H9 (cell line): ENCODE measurements at regions not wholly inside any gene's neighbourhood (a gene's known extent, or its start where the extent isn't known, plus 50 kb on each side); places are given as distances from the start of the nearest gene placed in this dataset.

Experiments
- DNase-seq: peaks from one replicate; pipeline ENCODE4 v3.0.0-alpha.2; 2017
- H2AFZ ChIP-seq: one replicate; pipeline ENCODE4 v1.6.1; 2013; ENCODE audit warnings: mild to moderate bottlenecking, low read length, control low read depth, moderate library complexity
- H2AK5ac ChIP-seq: 2 replicates; pipeline ENCODE4 v1.6.1; 2013; ENCODE audit warnings: low read length, control low read depth, mixed read lengths; ENCODE audit not compliant: insufficient read length
- H2BK120ac ChIP-seq: one replicate; pipeline ENCODE4 v1.6.1; 2013; ENCODE audit warnings: low read depth, mild to moderate bottlenecking, low read length, control low read depth, inconsistent platforms; ENCODE audit not compliant: poor library complexity, severe bottlenecking
- H2BK12ac ChIP-seq: 2 replicates; pipeline ENCODE4 v1.6.1; 2013; ENCODE audit warnings: low read length, control low read depth, mixed read lengths, low read depth; ENCODE audit not compliant: insufficient read length
- H2BK15ac ChIP-seq: 2 replicates; pipeline ENCODE4 v1.6.1; 2013; ENCODE audit warnings: low read depth, low read length, control low read depth
- H2BK20ac ChIP-seq: one replicate; pipeline ENCODE4 v1.6.1; 2013; ENCODE audit warnings: low read depth, mild to moderate bottlenecking, low read length, control low read depth, inconsistent platforms; ENCODE audit not compliant: poor library complexity, severe bottlenecking
- H2BK5ac ChIP-seq: 2 replicates; pipeline ENCODE4 v1.6.1; 2013; ENCODE audit warnings: low read length, control low read depth, mixed read lengths; ENCODE audit not compliant: insufficient read length
- H3K14ac ChIP-seq: 2 replicates; pipeline ENCODE4 v1.6.1; 2013; ENCODE audit warnings: low read length, control low read depth; ENCODE audit not compliant: insufficient read depth
- H3K18ac ChIP-seq: 2 replicates; pipeline ENCODE4 v1.6.1; 2013; ENCODE audit warnings: low read depth, mild to moderate bottlenecking, mixed read lengths, low read length, control low read depth; ENCODE audit not compliant: insufficient read length
- H3K23ac ChIP-seq: 2 replicates; pipeline ENCODE4 v1.6.1; 2013; ENCODE audit warnings: low read length, control low read depth, mixed read lengths, low read depth; ENCODE audit not compliant: insufficient read length
- H3K23me2 ChIP-seq: 2 replicates; pipeline ENCODE4 v1.6.1; 2013; ENCODE audit warnings: low read depth, mild to moderate bottlenecking, mixed read lengths, low read length, control low read depth; ENCODE audit not compliant: insufficient read length, poor library complexity, severe bottlenecking
- H3K27ac ChIP-seq: 2 replicates; pipeline ENCODE4 v1.5.1; 2013; ENCODE audit warnings: low read length, control low read depth, mixed read lengths, low read depth; ENCODE audit not compliant: insufficient read length
- H3K27me3 ChIP-seq: 2 replicates; pipeline ENCODE4 v1.6.1; 2013; ENCODE audit warnings: low read length, control low read depth, inconsistent platforms; ENCODE audit not compliant: insufficient read depth
- H3K4ac ChIP-seq: 2 replicates; pipeline ENCODE4 v1.6.1; 2013; ENCODE audit warnings: low read depth, mild to moderate bottlenecking, control low read depth, inconsistent platforms, low read length, moderate library complexity
- H3K4me1 ChIP-seq: 2 replicates; pipeline ENCODE4 v1.6.1; 2013; ENCODE audit warnings: low read length, control low read depth, inconsistent platforms; ENCODE audit not compliant: insufficient read depth
- H3K4me2 ChIP-seq: 2 replicates; pipeline ENCODE4 v1.6.1; 2013; ENCODE audit warnings: low read length, control low read depth, mixed read lengths; ENCODE audit not compliant: insufficient read length, insufficient read depth
- H3K56ac ChIP-seq: 2 replicates; pipeline ENCODE4 v1.6.1; 2013; ENCODE audit warnings: low read depth, mild to moderate bottlenecking, mixed read lengths, low read length, control low read depth; ENCODE audit not compliant: insufficient read length
- H3K79me1 ChIP-seq: 2 replicates; pipeline ENCODE4 v1.6.1; 2013; ENCODE audit warnings: low read depth, mild to moderate bottlenecking, moderate library complexity, low read length, control low read depth, inconsistent platforms; ENCODE audit not compliant: insufficient read depth, poor library complexity, severe bottlenecking
- H3K79me2 ChIP-seq: 2 replicates; pipeline ENCODE4 v1.6.1; 2013; ENCODE audit warnings: low read length, control low read depth, inconsistent platforms; ENCODE audit not compliant: insufficient read depth
- H3K9ac ChIP-seq: 2 replicates; pipeline ENCODE4 v1.6.1; 2013; ENCODE audit warnings: low read length, control low read depth, mixed read lengths; ENCODE audit not compliant: insufficient read length; ENCODE audit errors: extremely low read depth
- H3K9me3 ChIP-seq: one replicate; pipeline ENCODE4 v1.6.1; 2013; ENCODE audit warnings: low read depth, low read length, inconsistent platforms; ENCODE audit not compliant: control insufficient read depth
- H3T11ph ChIP-seq: one replicate; pipeline ENCODE4 v1.6.1; 2013; ENCODE audit warnings: mild to moderate bottlenecking, low read length, control low read depth, inconsistent platforms
- H4K20me1 ChIP-seq: one replicate; pipeline ENCODE4 v1.6.1; 2013; ENCODE audit not compliant: control insufficient read depth, insufficient read length, insufficient read depth
- H4K5ac ChIP-seq: 2 replicates; pipeline ENCODE4 v1.6.1; 2013; ENCODE audit warnings: low read depth, mild to moderate bottlenecking, mixed read lengths, low read length, control low read depth; ENCODE audit not compliant: insufficient read length
- H4K8ac ChIP-seq: replicated peaks from 2 replicates; pipeline ENCODE4 v1.6.1; 2013; ENCODE audit warnings: low read length, control low read depth, mixed read lengths, low read depth; ENCODE audit not compliant: insufficient read length
- H4K91ac ChIP-seq: 2 replicates; pipeline ENCODE4 v1.6.1; 2013; ENCODE audit warnings: low read depth, mild to moderate bottlenecking, moderate library complexity, mixed read lengths, low read length, control low read depth; ENCODE audit not compliant: insufficient read length
- H3K27ac Mint-ChIP-seq, 3 experiments: 2 replicates in 2 of 3; 3 replicates in 1 of 3; pipeline ENCODE4 v1.8.0; 2020 to 2021; ENCODE audit warnings: mixed read lengths in 3 of 3, mild to moderate bottlenecking in 1 of 3, moderate library complexity in 1 of 3
- H3K27me3 Mint-ChIP-seq: 2 replicates; pipeline ENCODE4 v1.8.0; 2021; ENCODE audit warnings: low read depth, mild to moderate bottlenecking, moderate library complexity, mixed read lengths
- H3K36me3 Mint-ChIP-seq, 3 experiments: 2 replicates in 2 of 3; 3 replicates in 1 of 3; pipeline ENCODE4 v1.8.0; 2020 to 2021; ENCODE audit warnings: low read depth in 3 of 3, mixed read lengths in 3 of 3; ENCODE audit not compliant: insufficient read depth in 1 of 3
- H3K4me1 Mint-ChIP-seq, 2 experiments: 2 replicates each; pipeline ENCODE4 v1.8.0; 2020; ENCODE audit warnings: mixed read lengths in 2 of 2
- H3K4me3 Mint-ChIP-seq, 2 experiments: 2 replicates in 1 of 2; 3 replicates in 1 of 2; pipeline ENCODE4 v1.8.0; 2020 to 2021; ENCODE audit warnings: mild to moderate bottlenecking in 2 of 2, mixed read lengths in 2 of 2, moderate library complexity in 1 of 2
- H3K9me3 Mint-ChIP-seq, 2 experiments: 2 replicates in 1 of 2; 3 replicates in 1 of 2; pipeline ENCODE4 v1.8.0; 2020; ENCODE audit warnings: mild to moderate bottlenecking in 2 of 2, mixed read lengths in 2 of 2, moderate library complexity in 1 of 2
- WGBS: extraction: QIAGEN DNeasy Blood & Tissue Kit; methylation state at CpG from one replicate; pipeline ENCODE4 v1.1.7; 2013; ENCODE audit warnings: missing lambda C conversion rate, low lambda C conversion rate, mixed read lengths; ENCODE audit not compliant: insufficient read length; ENCODE audit errors: extremely low coverage; 5-methylcytosine and 5-hydroxymethylcytosine counted together
- TF ChIP-seq, protein P1 (sequence below): fragments of 200-600 bp; sonication (generic); conservative IDR thresholded peaks from 3 replicates; pipeline ENCODE4 v1.8.0; 2021; ENCODE audit warnings: antibody characterized with exemption, mild to moderate bottlenecking

DNA sequence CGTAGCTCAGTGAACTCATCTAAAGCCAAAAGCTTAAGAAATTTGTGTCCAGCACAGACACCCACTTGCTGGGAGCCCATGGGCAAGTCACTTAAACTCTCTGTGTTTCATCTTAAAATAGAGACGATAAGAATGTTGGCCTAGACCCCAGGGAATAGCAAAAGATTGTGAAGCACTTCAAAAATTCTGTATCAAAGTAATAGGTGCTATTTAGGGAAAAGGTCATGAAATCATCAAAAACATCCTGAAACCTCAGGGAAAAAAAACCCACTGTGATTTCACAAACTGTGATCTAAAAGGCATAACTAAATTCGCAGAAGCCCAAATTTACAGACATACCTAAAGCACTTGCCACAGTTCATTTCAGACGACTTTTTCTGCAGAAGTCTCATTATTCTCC is 278.3 kb downstream of the NR2F1-AS1 start:
- Histone ChIP-seq H3K4me2 (no peak overlapping the region), H3T11ph (no peak overlapping the region), H2BK15ac (no peak overlapping the region), H2BK120ac (no peak overlapping the region), H3K79me2 (no peaks in the 10 kb centered on the region), H2AFZ (no peak overlapping the region), H3K9ac (no peak overlapping the region), H4K91ac (no peak overlapping the region), H3K79me1 (no peaks in the 10 kb centered on the region), H4K5ac (no peak overlapping the region), H3K4ac (no peak overlapping the region), H3K18ac (no peak overlapping the region), H2BK5ac (no peak overlapping the region), H2AK5ac (no peak overlapping the region), H3K23ac (no peak overlapping the region), H3K27me3 (no peaks in the 10 kb centered on the region), H4K8ac (no peak overlapping the region), H3K27ac (no peak overlapping the region), H2BK12ac (no peak overlapping the region), H3K56ac (no peak overlapping the region), H3K4me1 (peaks cover 2% of the 10 kb centered on the region; the same call in 1 of the 2 replicates), H3K14ac (no peak overlapping the region), H2BK20ac (no peak overlapping the region), H4K20me1 (no peaks in the 10 kb centered on the region), H3K23me2 (no peaks in the 10 kb centered on the region), H3K9me3 (no peaks in the 10 kb centered on the region)
- Mint-ChIP-seq H3K9me3 (no peaks in the 10 kb centered on the region), H3K27me3 (no peaks in the 10 kb centered on the region), H3K27ac (no peak overlapping the region), H3K36me3 (no peaks in the 10 kb centered on the region), H3K4me3 (no peak overlapping the region), H3K4me1 (peaks cover 34 to 48% of the 10 kb centered on the region in 2 experiments)
- DNase-seq: no peak
- TF ChIP-seq, protein P1, sequence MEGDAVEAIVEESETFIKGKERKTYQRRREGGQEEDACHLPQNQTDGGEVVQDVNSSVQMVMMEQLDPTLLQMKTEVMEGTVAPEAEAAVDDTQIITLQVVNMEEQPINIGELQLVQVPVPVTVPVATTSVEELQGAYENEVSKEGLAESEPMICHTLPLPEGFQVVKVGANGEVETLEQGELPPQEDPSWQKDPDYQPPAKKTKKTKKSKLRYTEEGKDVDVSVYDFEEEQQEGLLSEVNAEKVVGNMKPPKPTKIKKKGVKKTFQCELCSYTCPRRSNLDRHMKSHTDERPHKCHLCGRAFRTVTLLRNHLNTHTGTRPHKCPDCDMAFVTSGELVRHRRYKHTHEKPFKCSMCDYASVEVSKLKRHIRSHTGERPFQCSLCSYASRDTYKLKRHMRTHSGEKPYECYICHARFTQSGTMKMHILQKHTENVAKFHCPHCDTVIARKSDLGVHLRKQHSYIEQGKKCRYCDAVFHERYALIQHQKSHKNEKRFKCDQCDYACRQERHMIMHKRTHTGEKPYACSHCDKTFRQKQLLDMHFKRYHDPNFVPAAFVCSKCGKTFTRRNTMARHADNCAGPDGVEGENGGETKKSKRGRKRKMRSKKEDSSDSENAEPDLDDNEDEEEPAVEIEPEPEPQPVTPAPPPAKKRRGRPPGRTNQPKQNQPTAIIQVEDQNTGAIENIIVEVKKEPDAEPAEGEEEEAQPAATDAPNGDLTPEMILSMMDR: no peak
- WGBS: no CpG with 5 or more reads among the region's 4 CpGs
